Muscle layer of colon (tissue), 2 donors: ENCODE measurements at regions not wholly inside any gene's neighbourhood (a gene's known extent, or its start where the extent isn't known, plus 50 kb on each side); places are given as distances from the start of the nearest gene placed in this dataset.

Source experiments
- H3K27ac ChIP-seq: one replicate; pipeline ENCODE4 v1.7.0; 2013; ENCODE audit warnings: low read depth, mild to moderate bottlenecking, low read length, moderate library complexity
- H3K27me3 ChIP-seq, 2 donors: one replicate each; pipeline ENCODE4 v1.7.0; 2013; ENCODE audit warnings: low read length in 2 of 2, mild to moderate bottlenecking in 2 of 2; ENCODE audit not compliant: insufficient read depth in 2 of 2, control insufficient read depth in 1 of 2
- H3K36me3 ChIP-seq: one replicate; pipeline ENCODE4 v1.7.0; 2013; ENCODE audit warnings: mild to moderate bottlenecking, low read length; ENCODE audit not compliant: insufficient read depth
- H3K4me1 ChIP-seq: one replicate; pipeline ENCODE4 v1.7.0; 2013; ENCODE audit warnings: mild to moderate bottlenecking, low read length; ENCODE audit not compliant: insufficient read depth
- H3K4me3 ChIP-seq, 2 donors: one replicate each; pipeline ENCODE4 v1.7.0; 2013; ENCODE audit warnings: low read length in 2 of 2, low read depth in 1 of 2, mild to moderate bottlenecking in 1 of 2, moderate library complexity in 1 of 2
- H3K9ac ChIP-seq: one replicate; pipeline ENCODE4 v1.7.0; 2013; ENCODE audit warnings: low read length
- H3K9me3 ChIP-seq: one replicate; pipeline ENCODE4 v1.7.0; 2013; ENCODE audit warnings: mild to moderate bottlenecking, low read length
- donor health status: abdominal sarcoma.
- donor health status: Adenocarcinoma of cecum.

GRCh38 chr12:67370979-67371378 is 101.8 kb downstream of the CAND1 start:
- Histone ChIP-seq H3K4me1 (no peaks in the 10 kb centered on the region), H3K4me3 (no peak overlapping the region), H3K27me3 (no peaks in the 10 kb centered on the region), H3K9me3 (no peaks in the 10 kb centered on the region), H3K9ac (no peak overlapping the region), H3K36me3 (no peaks in the 10 kb centered on the region), H3K27ac (no peak overlapping the region)

DNA sequence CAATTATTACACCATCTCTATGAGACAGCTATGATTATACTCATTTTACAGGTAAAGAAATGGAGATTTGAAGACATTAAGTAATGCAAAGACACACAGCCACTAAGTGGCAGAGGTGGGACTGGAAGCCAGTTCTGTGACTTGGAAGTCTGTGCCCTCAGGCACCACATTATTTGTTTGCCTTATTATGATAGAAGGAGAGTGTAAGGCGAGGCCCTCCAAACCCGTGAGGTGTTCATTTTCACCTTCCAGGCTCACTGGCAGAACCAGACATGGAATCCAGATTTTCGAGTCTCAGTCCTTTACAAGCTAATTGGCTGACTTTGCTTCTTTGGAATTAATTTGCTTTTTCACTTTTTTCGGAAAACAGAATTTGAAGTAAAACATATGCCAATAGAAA is 107.9 kb downstream of the CAND1 start:
- Histone ChIP-seq H3K9me3 (no peaks in the 10 kb centered on the region), H3K4me3 (no peak overlapping the region), H3K27ac (no peak overlapping the region)

GRCh38 chr12:67377541-67377940 is 108.4 kb downstream of the CAND1 start:
- no peaks in the 10 kb centered on the region for H3K27me3 ChIP-seq
- no peak overlapping the region for H3K9ac ChIP-seq

More for the DNA sequence above, 107.9 kb downstream of the CAND1 start:
- no peaks in the 10 kb centered on the region for H3K36me3 ChIP-seq
- H3K27me3 ChIP-seq: no peaks in the 10 kb centered on the region
- H3K4me1 ChIP-seq: no peaks in the 10 kb centered on the region
- no peak overlapping the region for H3K9ac ChIP-seq

GRCh38 chr12:67382241-67382871 is 113.2 kb downstream of the CAND1 start:
- H3K27ac ChIP-seq: no peak overlapping the region

More at GRCh38 chr12:67377541-67377940, 108.4 kb downstream of the CAND1 start:
- Histone ChIP-seq H3K9me3 (no peaks in the 10 kb centered on the region), H3K27ac (no peak overlapping the region), H3K4me3 (no peak overlapping the region), H3K36me3 (no peaks in the 10 kb centered on the region), H3K4me1 (no peaks in the 10 kb centered on the region)

DNA sequence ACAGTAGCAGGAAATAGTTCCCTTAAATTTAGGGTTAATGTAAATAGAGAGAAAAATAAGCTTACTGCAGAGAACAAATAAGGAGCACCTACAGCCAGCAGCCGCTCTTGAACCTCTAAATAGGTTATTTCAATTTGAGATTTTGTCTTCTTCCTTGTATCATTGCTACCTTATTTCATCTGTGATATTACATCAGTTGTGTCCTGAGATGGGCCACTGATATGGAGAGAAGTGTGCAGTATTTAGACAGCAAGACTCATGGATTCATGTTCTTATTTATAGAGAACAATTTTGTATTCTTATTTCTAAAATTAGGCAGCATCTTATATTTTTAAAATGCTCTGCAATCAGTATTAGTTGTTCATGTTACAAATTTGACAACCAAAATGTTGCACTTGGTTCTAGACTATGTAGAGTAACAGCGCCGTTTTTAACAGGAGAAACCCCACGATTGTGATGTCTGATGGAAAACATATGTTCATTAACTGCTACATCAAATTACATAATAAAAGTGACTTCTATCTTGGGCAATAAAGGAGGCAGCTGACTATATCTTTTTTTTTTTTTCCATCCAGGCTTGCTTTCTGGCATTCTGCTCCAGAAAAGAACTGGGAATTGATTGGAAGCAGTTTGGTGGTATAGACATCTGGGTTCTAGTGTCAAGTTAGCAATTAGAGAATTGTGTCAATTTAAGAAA is 117.9 kb downstream of the CAND1 start:
- Histone ChIP-seq H3K9me3 (no peaks in the 10 kb centered on the region), H3K27ac (no peak overlapping the region), H3K4me1 (no peaks in the 10 kb centered on the region), H3K27me3 (no peaks in the 10 kb centered on the region), H3K4me3 (no peak overlapping the region), H3K36me3 (no peaks in the 10 kb centered on the region), H3K9ac (no peak overlapping the region)

More at GRCh38 chr12:67382241-67382871, 113.2 kb downstream of the CAND1 start:
- Histone ChIP-seq H3K27me3 (no peaks in the 10 kb centered on the region), H3K4me1 (no peaks in the 10 kb centered on the region), H3K9me3 (no peaks in the 10 kb centered on the region), H3K4me3 (no peak overlapping the region), H3K36me3 (no peaks in the 10 kb centered on the region), H3K9ac (no peak overlapping the region)

- Histone ChIP-seq H3K9me3 (no peaks in the 10 kb centered on the region), H3K27me3 (no peaks in the 10 kb centered on the region), H3K4me3 (no peak overlapping the region), H3K4me1 (no peaks in the 10 kb centered on the region), H3K27ac (no peak overlapping the region), H3K9ac (no peak overlapping the region), H3K36me3 (no peaks in the 10 kb centered on the region)
Measured at GRCh38 chr12:67388331-67389138, 119.4 kb downstream of the CAND1 start.

DNA sequence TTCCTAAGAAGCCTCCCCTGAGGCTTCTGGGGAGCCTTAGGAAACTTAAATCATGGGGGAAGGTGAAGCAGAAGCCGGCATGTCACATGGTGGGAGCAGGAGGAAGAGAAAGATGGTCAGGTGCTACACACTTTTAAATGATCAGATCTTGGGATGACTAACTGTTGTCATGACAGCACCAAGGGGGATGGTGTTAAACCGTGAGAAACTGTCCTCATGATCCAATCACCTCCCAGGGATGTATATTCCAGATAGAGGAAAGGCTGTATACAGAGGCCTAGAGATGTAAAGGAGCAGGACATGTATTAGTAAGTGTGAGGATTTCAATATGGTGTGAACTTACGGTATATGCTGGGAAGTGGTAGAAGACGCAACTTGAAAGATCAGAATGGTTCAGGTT is 121.1 kb downstream of the CAND1 start:
- H3K9me3 ChIP-seq: no peaks in the 10 kb centered on the region
- H3K9ac ChIP-seq: no peak overlapping the region
- H3K27me3 ChIP-seq: no peaks in the 10 kb centered on the region
- no peaks in the 10 kb centered on the region for H3K36me3 ChIP-seq
- no peak overlapping the region for H3K4me3 ChIP-seq
- no peak overlapping the region for H3K27ac ChIP-seq
- peaks cover 8% of the 10 kb centered on the region for H3K4me1 ChIP-seq

DNA sequence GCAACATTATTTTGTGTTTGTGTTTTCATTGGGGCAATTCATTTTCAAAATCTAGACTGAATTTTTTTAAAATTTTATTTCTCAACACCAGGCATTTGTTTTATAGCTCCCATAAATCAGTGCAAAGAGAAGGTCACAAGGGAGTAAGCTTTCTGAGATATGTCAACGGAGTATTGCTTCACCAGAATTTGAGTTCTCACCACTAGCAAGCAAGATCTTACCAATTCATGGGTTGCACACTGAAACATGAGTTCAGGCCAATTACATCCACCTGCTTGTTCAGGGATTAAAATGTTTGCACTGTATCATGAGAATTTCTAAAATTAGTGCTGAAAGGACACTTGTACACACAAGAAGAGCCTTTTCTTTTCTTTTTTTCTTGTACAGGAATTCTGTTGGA is 121.9 kb downstream of the CAND1 start:
- no peak overlapping the region for H3K9ac ChIP-seq
- H3K4me3 ChIP-seq: no peak overlapping the region
- peaks cover 8% of the 10 kb centered on the region for H3K4me1 ChIP-seq
- no peaks in the 10 kb centered on the region for H3K27me3 ChIP-seq
- H3K27ac ChIP-seq: no peak overlapping the region
- no peaks in the 10 kb centered on the region for H3K36me3 ChIP-seq
- H3K9me3 ChIP-seq: no peaks in the 10 kb centered on the region

- no peaks in the 10 kb centered on the region for H3K9me3 ChIP-seq
- H3K27ac ChIP-seq: no peak overlapping the region
- no peaks in the 10 kb centered on the region for H3K36me3 ChIP-seq
- H3K27me3 ChIP-seq: no peaks in the 10 kb centered on the region
- H3K9ac ChIP-seq: no peak overlapping the region
- peaks cover 8% of the 10 kb centered on the region for H3K4me1 ChIP-seq
- no peak overlapping the region for H3K4me3 ChIP-seq
Measured at GRCh38 chr12:67391656-67392055, 122.5 kb downstream of the CAND1 start.

GRCh38 chr12:67394550-67394949 is 125.4 kb downstream of the CAND1 start:
- H3K27me3 ChIP-seq: no peaks in the 10 kb centered on the region
- H3K9me3 ChIP-seq: no peaks in the 10 kb centered on the region
- no peak overlapping the region for H3K9ac ChIP-seq

DNA sequence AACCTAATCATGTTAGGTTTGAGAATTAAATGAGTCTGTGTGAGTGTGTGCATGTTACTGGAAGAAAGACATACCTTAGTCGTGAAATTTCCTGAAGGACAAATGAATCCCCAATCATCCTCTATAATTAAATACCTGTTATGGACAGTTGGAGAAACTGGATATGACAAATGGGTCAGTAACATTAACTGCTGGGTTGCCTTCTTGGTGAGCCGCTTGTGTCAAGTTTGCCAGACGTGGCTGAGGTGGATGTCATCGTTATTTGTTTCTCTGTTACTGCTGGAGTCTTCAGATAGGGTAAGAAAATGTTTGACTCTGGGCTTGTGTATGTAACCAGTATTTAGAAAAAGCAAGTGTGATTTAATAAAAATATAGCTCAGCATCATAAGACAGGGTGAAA is 131.6 kb downstream of the CAND1 start:
- Histone ChIP-seq H3K27ac (no peak overlapping the region), H3K4me1 (no peaks in the 10 kb centered on the region), H3K4me3 (no peak overlapping the region), H3K9ac (no peak overlapping the region), H3K36me3 (no peaks in the 10 kb centered on the region), H3K9me3 (no peaks in the 10 kb centered on the region), H3K27me3 (no peaks in the 10 kb centered on the region)

More at GRCh38 chr12:67394550-67394949, 125.4 kb downstream of the CAND1 start:
- Histone ChIP-seq H3K4me3 (no peak overlapping the region), H3K36me3 (no peaks in the 10 kb centered on the region), H3K27ac (no peak overlapping the region), H3K4me1 (peaks cover 8% of the 10 kb centered on the region)
